Suprapubic skin (tissue), 4 donors: ENCODE measurements at regions not wholly inside any gene's neighbourhood (a gene's known extent, or its start where the extent isn't known, plus 50 kb on each side); places are given as distances from the start of the nearest gene placed in this dataset.

Source experiments
- POLR2A ChIP-seq, 2 donors: fragments of 450-650 bp; IDR thresholded peaks; one replicate each; pipeline ENCODE4 v1.6.1; 2017; ENCODE audit warnings: antibody characterized with exemption in 2 of 2, mild to moderate bottlenecking in 2 of 2, moderate library complexity in 2 of 2
- POLR2AphosphoS5 ChIP-seq, 3 donors: sonication (generic); formaldehyde crosslinking; IDR thresholded peaks; one replicate each; pipeline ENCODE4 v1.6.1; 2017; ENCODE audit warnings: antibody characterized with exemption in 3 of 3

GRCh38 chr12:25301798-25302197, 51.1 kb upstream of the KRAS start:
- TF ChIP-seq POLR2A (IDR thresholded peaks at IDR 0.05) (no peak), POLR2AphosphoS5 (IDR thresholded peaks at IDR 0.05) (no peak)
